ENCODE measurements at regions not wholly inside any gene's neighbourhood (a gene's known extent, or its start where the extent isn't known, plus 50 kb on each side); places are given as distances from the start of the nearest gene placed in this dataset.

- Histone ChIP-seq H3K4me3 (no peak overlapping the region), H3K36me3 (no peaks in the 10 kb centered on the region), H3K4me1 (ENCODE audit: control insufficient read depth in 1 of 2, low read depth in 2 of 2) (no peaks in the 10 kb centered on the region), H3K9me3 (no peaks in the 10 kb centered on the region), H3K27ac (no peak overlapping the region), H3K27me3 (replicated peaks; ENCODE audit: insufficient read depth) (no peaks in the 10 kb centered on the region)
- ATAC-seq (ENCODE audit: insufficient number of reproducible peaks, low FRiP score, low read depth) (no peak), DNase-seq (ENCODE audit: low spot score) (no peak)
- TF ChIP-seq CTCF (IDR thresholded peaks at IDR 0.05): no peak
Observed at GRCh38 chr16:26840691-26841090, 226.0 kb upstream of the C16orf82 start.

- DNase-seq (ENCODE audit: low spot score): no peak
- no peaks in the 10 kb centered on the region for H3K9me3 ChIP-seq
- no peak overlapping the region for H3K27ac ChIP-seq
- H3K27me3 ChIP-seq (replicated peaks; ENCODE audit: insufficient read depth): no peaks in the 10 kb centered on the region
- no peaks in the 10 kb centered on the region for H3K4me1 ChIP-seq (ENCODE audit: control insufficient read depth in 1 of 2, low read depth in 2 of 2)
- no peak overlapping the region for H3K4me3 ChIP-seq
- TF ChIP-seq CTCF (IDR thresholded peaks at IDR 0.05): no peak
- H3K36me3 ChIP-seq: no peaks in the 10 kb centered on the region
- ATAC-seq (ENCODE audit: insufficient number of reproducible peaks, low FRiP score, low read depth): no peak
Observed at GRCh38 chr16:26856271-26856670, 210.5 kb upstream of the C16orf82 start.

- Histone ChIP-seq H3K4me1 (ENCODE audit: control insufficient read depth in 1 of 2, low read depth in 2 of 2) (no peaks in the 10 kb centered on the region), H3K36me3 (no peaks in the 10 kb centered on the region), H3K9me3 (no peaks in the 10 kb centered on the region), H3K4me3 (no peak overlapping the region), H3K27ac (no peak overlapping the region), H3K27me3 (replicated peaks; ENCODE audit: insufficient read depth) (no peaks in the 10 kb centered on the region)
- no peak for TF ChIP-seq CTCF (IDR thresholded peaks at IDR 0.05)
- DNase-seq (ENCODE audit: low spot score) (no peak), ATAC-seq (ENCODE audit: insufficient number of reproducible peaks, low FRiP score, low read depth) (no peak)
Observed at GRCh38 chr16:26856791-26857190, 209.9 kb upstream of the C16orf82 start.

DNA sequence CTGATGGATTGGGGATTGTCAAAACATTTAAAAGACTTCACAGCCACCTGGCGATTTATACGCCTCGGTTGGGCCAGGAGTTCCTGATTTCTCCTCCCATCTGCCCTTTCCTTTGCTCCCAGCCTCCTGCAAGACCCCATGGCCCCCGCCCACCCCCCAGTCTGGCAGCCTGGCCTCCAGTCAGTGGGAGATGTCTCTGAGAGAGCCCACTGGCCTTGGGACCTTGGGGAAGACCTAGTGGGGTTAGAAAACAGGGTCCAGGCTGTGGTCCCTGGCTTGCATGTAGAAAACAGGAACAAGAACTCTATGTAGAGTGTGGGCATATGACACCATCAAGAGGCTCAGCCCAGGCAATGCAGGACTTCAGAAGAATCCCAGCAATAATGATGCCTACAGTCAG is 209.4 kb upstream of the C16orf82 start:
- H3K9me3 ChIP-seq: no peaks in the 10 kb centered on the region
- ATAC-seq (ENCODE audit: insufficient number of reproducible peaks, low FRiP score, low read depth) (no peak), DNase-seq (ENCODE audit: low spot score) (no peak)
- no peaks in the 10 kb centered on the region for H3K27me3 ChIP-seq (replicated peaks; ENCODE audit: insufficient read depth)
- no peak overlapping the region for H3K4me3 ChIP-seq
- H3K27ac ChIP-seq: no peak overlapping the region
- no peaks in the 10 kb centered on the region for H3K4me1 ChIP-seq (ENCODE audit: control insufficient read depth in 1 of 2, low read depth in 2 of 2)
- TF ChIP-seq CTCF (IDR thresholded peaks at IDR 0.05): no peak
- no peaks in the 10 kb centered on the region for H3K36me3 ChIP-seq

DNA sequence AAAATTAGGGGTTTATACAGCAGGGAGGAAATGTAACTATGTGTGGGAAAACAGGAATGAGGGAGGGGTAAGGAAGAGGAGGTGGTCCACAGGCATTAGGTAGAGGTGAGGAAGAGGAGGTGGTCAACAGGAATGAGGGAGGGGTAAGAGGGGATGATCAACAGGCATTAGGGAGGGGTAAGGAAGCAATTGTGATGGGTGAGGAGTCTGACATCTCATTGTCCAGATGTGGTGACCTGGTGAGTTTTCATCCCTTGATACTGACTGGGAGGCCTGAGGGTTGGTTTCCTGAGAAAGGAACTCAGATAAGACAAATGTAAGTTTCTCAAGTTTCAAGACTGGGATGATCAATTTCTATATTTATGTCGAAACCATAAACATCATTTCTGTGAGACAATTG is 206.2 kb upstream of the C16orf82 start:
- Histone ChIP-seq H3K4me1 (ENCODE audit: control insufficient read depth in 1 of 2, low read depth in 2 of 2) (no peaks in the 10 kb centered on the region), H3K4me3 (no peak overlapping the region), H3K27ac (no peak overlapping the region), H3K9me3 (no peaks in the 10 kb centered on the region), H3K36me3 (no peaks in the 10 kb centered on the region), H3K27me3 (replicated peaks; ENCODE audit: insufficient read depth) (no peaks in the 10 kb centered on the region)
- no peak for TF ChIP-seq CTCF (IDR thresholded peaks at IDR 0.05)
- no peak for ATAC-seq (ENCODE audit: insufficient number of reproducible peaks, low FRiP score, low read depth)
- DNase-seq (ENCODE audit: low spot score): no peak
